GM12872 (cell line): ENCODE measurements at regions not wholly inside any gene's neighbourhood (a gene's known extent, or its start where the extent isn't known, plus 50 kb on each side); places are given as distances from the start of the nearest gene placed in this dataset.

ENCODE experiments used
- CTCF ChIP-seq: IDR thresholded peaks from 3 replicates; pipeline ENCODE4 v1.5.1; 2011; ENCODE audit warnings: low read depth, mild to moderate bottlenecking, low read length, moderate library complexity; ENCODE audit not compliant: insufficient read depth

- TF ChIP-seq CTCF: no peak
Observed at GRCh38 chr14:97336816-97337215, 539.6 kb downstream of the VRK1 start.

- no peak for TF ChIP-seq CTCF
Observed at GRCh38 chr14:97337267-97337666, 540.1 kb downstream of the VRK1 start.

- no peak for TF ChIP-seq CTCF
Observed at GRCh38 chr14:97337670-97338069, 540.5 kb downstream of the VRK1 start.

- no peak for TF ChIP-seq CTCF
Observed at GRCh38 chr14:97344666-97345065, 547.5 kb downstream of the VRK1 start.

- TF ChIP-seq CTCF: no peak
Observed at GRCh38 chr14:97346675-97347074, 549.5 kb downstream of the VRK1 start.

GRCh38 chr14:97349463-97349862 lies 552.3 kb downstream of the VRK1 start:
- no peak for TF ChIP-seq CTCF

GRCh38 chr14:97349946-97350345 lies 552.8 kb downstream of the VRK1 start:
- no peak for TF ChIP-seq CTCF

- TF ChIP-seq CTCF: no peak
Observed at GRCh38 chr14:97350415-97350814, 553.2 kb downstream of the VRK1 start.
